ENCODE measurements at regions not wholly inside any gene's neighbourhood (a gene's known extent, or its start where the extent isn't known, plus 50 kb on each side); places are given as distances from the start of the nearest gene placed in this dataset.
"Not testable (repeated sequence)": the region's sequence is repeated elsewhere in the genome, so short reads cannot be mapped to it uniquely, and the experiment has no call there.

GRCh38 chr10:8283986-8284385 is 229.5 kb downstream of the GATA3 start:
- no peak for DNase-seq

GRCh38 chr10:8285970-8286369 is 231.5 kb downstream of the GATA3 start:
- DNase-seq = not testable (repeated sequence)

DNA sequence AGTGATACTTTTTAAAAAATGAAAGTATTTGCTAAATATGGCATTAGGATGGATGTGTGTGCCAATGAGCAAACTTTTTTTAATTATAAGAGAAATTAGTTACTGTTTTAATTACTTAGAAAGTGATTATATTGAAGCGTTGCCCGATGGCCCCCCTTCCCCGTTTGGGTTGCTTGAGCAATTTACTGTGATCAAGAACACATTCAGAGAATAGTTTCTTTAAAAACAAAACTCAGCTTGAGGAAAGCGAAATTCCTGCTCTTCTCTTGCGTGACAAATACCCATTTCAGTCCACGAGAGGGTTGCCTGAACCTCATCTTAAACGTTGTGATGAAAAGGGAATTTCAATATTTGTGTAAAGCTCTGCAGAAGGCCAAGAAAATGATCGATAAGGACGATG is 234.1 kb downstream of the GATA3 start:
- no peak for DNase-seq

- DNase-seq = no peak
Measured at GRCh38 chr10:8289186-8289924, 234.9 kb downstream of the GATA3 start.

GRCh38 chr10:8294779-8295178 is 240.3 kb downstream of the GATA3 start:
- DNase-seq = no peak

DNA sequence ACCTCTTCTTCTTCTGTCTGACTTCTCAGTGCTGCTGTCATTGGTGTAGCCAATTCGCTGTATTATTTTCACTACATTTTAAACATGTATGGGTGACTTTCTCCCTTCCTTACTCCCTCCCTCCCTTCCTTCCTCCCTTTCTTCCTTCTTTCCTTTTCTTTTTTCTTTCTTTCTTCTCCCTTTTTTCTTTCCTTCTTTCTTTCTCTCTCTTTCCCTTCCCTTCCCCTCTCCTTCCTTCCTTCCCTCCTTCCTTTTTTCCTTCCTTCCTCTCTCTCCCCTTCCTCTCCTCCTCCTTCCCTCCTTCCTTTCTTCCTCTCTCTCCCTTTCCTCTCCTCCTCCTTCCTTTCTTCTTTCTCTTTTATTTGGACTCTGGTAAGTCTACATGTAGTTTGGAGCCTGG is 240.8 kb downstream of the GATA3 start:
- no peak for DNase-seq

DNA sequence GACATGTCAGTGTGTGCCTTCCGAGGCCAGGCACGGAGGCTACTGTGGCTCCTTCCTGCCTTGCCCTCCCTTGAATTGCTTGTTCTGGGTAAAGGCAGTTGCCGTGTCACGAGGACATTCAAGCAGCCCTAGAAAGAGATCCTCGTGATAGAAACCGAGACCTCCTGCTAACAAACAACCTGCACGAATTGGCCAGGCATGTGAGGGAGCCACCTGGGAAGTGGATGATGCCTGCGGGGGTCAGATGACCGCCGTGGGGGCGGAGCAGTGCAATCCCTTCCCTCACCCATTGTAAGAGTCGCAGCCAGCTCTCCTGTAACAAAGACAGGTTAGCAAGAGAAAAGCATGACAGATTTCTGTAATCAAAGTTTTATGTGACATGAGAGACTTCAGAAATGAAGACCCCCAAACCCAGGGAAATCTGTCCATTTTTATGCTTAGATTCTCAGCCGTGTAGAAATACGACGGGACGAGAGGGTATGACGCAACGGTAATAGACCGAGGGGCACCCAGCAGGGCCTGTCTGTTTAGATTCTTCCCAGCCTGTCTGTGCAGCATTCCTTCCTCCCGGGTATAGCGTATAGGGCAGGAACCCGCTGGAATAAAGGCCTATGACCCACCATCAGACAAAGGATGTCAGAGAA is 241.7 kb downstream of the GATA3 start:
- DNase-seq = no peak

DNA sequence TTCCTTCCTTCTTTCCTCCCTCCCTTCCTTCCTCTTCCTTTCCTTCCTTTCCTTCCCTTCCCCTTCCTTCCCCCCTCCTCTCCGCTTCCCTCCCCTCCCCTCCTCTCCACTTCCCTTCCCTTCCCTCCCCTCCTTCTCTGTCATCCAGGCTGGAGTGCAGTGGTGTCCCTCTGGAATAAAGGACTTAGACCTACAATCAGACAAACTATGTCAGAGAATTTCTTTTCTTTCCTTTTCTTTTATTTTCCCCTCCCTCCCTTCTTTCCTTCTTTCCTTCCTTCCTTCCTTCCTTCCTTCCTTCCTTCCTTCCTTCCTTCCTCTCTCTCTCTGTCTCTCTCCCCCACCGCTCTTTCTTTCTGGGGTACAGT is 242.2 kb downstream of the GATA3 start:
- no peak for DNase-seq

DNA sequence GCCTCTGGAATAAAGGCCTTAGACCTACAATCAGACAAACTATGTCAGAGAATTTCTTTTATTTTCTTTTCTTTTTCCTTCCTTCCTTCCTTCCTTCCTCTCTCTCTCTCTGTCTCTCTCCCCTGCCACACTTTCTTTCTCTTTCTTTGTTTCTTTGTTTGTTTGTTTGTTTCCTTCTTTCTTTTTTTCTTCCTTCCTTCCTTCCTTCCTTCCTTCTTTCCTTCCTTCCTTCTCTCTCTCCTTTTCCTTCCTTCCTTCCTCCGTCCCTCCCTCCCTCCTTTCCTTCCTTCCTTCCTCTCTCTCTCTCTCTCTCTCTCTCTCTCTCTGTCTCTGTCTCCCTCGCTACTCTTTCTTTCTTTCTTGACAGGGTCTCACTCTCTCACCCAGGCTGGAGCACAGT is 242.6 kb downstream of the GATA3 start:
- DNase-seq = no peak

- no peak for DNase-seq
Measured at GRCh38 chr10:8297959-8298358, 243.5 kb downstream of the GATA3 start.

GRCh38 chr10:8298896-8299570 is 244.5 kb downstream of the GATA3 start:
- peak; percentile 27 for DNase-seq

- DNase-seq = no peak
Measured at GRCh38 chr10:8300925-8301324, 246.4 kb downstream of the GATA3 start.

DNA sequence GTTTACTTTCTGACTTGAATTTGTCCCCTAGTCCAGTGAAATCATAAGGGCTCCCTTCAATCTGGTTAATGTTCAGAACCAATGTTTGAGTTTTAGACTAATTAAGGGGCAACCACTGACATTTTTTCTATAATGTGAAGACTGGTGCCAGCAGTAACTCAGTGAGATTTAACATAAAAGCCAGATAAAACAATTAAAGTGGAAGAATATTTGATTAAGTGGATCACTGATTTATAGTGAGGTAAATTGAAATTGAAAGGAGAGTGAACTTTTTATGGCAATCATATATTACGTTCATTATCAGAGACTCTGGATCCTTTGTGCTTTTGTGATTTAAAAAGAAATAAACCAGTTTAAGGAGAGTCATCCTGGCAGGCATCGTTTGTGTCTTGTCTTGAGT is 246.8 kb downstream of the GATA3 start:
- DNase-seq = no peak

GRCh38 chr10:8301831-8302230 is 247.3 kb downstream of the GATA3 start:
- no peak for DNase-seq

DNA sequence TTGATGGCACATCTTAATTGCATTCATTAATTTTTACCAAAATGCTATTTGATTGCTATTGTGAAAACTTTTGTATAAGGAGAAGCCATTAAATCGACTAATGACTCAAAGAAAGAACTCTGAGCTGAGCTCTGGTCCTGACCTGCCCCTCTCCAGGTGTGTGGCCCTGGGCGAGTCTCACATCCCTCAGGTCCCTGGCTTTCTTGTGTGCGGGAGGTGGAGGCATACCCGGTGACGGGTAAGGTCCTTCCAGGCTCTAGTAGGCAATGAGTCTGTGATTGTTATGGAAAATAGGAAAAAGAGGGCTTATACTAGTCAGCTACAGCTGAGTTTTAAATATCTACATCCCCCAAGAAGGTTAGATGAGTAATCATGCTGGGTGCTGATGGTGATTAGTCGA is 248.1 kb downstream of the GATA3 start:
- DNase-seq = no peak

- no peak for DNase-seq
Measured at GRCh38 chr10:8304861-8305260, 250.4 kb downstream of the GATA3 start.

DNA sequence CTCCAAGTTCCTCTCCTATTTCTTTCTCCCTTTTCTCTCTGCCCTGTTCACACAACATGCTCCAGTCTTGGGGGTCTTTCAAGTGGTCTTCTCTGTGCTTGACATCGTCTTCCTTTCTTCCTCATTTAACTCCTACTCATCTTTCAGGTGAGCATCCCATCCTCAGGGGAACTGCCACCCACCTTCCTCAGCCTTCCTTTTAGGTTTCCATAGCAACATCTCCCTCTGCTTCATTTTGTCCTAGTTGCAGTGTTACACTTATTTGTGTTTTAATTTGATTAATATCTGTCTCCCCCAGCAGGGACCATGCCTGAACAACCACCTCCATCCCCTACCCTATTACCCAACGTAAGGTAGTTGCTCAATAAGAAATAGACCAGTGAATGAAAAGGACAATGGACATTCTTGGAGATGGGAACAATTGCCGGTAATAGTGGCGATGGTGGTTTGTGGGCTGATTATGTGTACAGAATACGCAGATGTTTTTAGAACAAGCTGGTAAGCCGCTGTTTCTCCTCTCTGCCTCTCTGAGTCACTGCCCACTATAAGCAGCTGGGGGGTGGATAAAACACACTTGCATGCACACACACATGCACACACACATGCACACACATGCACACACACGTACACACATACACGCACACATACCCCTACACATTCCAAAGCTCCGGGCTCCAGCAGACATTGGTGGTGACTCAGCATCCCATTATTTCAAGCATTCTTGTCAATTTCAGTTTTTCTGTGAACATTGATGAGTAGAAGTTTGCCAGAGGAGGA is 251.6 kb downstream of the GATA3 start:
- DNase-seq = no peak

DNA sequence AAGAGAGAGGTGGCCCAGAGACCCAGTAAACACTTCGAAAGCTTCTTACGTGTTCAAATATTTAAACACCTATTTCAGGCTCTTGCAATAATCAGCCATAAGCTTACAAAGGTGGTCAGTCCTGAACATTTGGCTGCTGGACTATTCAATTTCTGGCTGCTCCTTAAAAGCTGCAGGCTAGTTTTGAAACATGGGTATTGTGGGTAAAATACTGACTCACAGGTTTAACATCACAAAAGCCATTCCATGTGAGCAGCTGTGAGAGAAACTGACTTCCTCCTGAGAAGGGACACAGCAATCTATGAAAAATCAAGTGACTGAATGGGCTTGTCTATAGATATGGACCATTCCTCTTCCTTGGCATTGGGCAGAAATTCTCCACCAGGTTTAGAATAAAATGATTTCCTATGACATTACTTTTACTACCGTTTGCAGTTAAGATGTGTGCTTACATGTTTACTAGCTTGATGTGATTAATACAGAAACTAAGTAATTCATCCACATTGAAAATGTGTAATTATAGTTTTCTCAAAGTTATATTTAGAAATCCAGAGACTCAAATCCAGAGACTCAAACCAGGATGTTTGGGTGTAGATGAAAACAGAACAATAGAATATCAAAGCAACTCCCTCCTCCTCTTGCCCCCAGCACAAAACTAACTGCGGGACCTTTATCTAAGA is 252.3 kb downstream of the GATA3 start:
- DNase-seq = no peak

DNA sequence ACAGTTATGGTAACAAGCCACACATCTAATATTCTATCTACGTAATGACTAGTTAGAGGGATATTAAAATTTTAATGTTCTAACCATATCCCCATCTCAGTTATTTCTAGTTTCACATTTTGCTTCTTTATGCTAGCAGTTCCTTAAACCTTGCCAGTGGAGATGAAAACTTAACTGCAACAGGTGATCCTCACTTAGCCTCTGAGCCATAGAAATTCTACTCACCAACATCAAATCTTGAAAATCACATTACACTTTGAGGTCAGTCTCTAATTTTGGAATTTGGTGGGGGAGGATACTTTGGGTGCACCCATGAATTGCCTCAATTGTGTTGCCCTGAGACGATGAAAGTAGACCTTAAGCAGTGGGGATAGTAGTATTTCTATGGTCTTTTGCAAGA is 256.4 kb downstream of the GATA3 start:
- DNase-seq = no peak

DNA sequence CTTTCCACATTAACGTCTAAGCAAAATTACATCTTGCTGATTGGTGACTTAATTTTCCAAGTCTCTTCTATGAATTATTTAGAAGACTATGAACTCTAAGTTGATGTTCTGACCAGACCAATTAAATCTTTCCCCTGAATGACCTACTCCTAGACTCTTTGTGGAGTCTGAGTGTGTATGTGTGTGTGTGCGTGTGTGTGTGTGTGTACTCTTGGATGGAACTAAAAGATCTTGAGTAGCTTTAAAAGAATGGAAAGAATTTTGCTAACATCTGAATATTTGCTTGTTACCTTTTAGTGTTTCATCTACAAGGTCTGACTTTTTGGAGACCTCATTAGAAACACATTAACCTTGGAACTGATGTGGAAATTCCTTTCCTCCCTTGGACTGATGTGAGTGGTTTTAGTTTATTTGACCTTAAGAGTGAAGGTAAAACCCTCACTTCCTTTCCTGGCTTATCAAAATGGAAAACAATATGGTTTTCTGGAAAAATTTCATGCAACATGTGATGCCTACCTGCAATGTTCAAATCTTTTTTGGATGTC is 257.1 kb downstream of the GATA3 start:
- DNase-seq = no peak

- no peak for DNase-seq
Measured at GRCh38 chr10:8312079-8312478, 257.6 kb downstream of the GATA3 start.

- no peak for DNase-seq
Measured at GRCh38 chr10:8312781-8313180, 258.3 kb downstream of the GATA3 start.

GRCh38 chr10:8314486-8314885 is 260.0 kb downstream of the GATA3 start:
- peak; percentile 50 for DNase-seq
